B cell (primary cell): ENCODE measurements at regions not wholly inside any gene's neighbourhood (a gene's known extent, or its start where the extent isn't known, plus 50 kb on each side); places are given as distances from the start of the nearest gene placed in this dataset.
"Not testable (repeated sequence)": the region's sequence is repeated elsewhere in the genome, so short reads cannot be mapped to it uniquely, and the experiment has no call there.

Experiments
- EZH2 ChIP-seq: IDR thresholded peaks from 2 replicates; pipeline ENCODE4 v1.6.1; 2012; ENCODE audit warnings: borderline replicate concordance, low read depth, mild to moderate bottlenecking, moderate library complexity, low read length; ENCODE audit not compliant: insufficient read depth, poor library complexity, severe bottlenecking
- TF ChIP-seq, protein P1 (sequence below): fragments of 200-600 bp; IDR thresholded peaks from one replicate; pipeline ENCODE4 v1.8.0; 2022; ENCODE audit warnings: antibody characterized with exemption, mild to moderate bottlenecking

DNA sequence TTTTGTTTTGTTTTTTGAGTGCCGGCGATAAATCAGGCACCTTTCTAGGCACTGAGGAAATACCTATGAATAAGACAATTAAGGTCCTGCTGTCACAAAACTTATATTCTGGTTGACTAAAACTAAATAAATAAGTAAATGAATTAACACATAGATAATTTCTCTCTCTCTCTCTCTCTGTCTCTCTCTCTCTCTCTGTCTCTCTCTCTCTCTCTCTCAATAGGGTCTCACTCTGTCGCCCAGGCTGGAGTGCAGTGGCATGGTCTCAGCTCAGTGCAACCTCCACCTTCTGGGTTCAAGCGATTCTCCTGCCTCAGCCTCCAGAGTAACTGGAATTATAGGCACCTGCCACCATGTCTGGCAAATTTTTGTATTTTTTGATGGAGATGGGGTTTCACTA lies 87.7 kb upstream of the ZDHHC17 start:
- TF ChIP-seq, protein P1, sequence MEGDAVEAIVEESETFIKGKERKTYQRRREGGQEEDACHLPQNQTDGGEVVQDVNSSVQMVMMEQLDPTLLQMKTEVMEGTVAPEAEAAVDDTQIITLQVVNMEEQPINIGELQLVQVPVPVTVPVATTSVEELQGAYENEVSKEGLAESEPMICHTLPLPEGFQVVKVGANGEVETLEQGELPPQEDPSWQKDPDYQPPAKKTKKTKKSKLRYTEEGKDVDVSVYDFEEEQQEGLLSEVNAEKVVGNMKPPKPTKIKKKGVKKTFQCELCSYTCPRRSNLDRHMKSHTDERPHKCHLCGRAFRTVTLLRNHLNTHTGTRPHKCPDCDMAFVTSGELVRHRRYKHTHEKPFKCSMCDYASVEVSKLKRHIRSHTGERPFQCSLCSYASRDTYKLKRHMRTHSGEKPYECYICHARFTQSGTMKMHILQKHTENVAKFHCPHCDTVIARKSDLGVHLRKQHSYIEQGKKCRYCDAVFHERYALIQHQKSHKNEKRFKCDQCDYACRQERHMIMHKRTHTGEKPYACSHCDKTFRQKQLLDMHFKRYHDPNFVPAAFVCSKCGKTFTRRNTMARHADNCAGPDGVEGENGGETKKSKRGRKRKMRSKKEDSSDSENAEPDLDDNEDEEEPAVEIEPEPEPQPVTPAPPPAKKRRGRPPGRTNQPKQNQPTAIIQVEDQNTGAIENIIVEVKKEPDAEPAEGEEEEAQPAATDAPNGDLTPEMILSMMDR, result not testable (repeated sequence)
- TF ChIP-seq EZH2, result not testable (repeated sequence)
